Stimulated activated CD4-positive, alpha-beta T cell treated with anti-CD3 and anti-CD28 coated beads, Interleukin-12 subunit alpha, Interleukin-12 subunit beta, amount 100 ng/mL, for 48 hours (primary cell): ENCODE measurements at regions not wholly inside any gene's neighbourhood (a gene's known extent, or its start where the extent isn't known, plus 50 kb on each side); places are given as distances from the start of the nearest gene placed in this dataset.

Experiments used
- DNase-seq, 3 donors: peaks; one replicate each; pipeline ENCODE4 v3.0.0-alpha.2; 2020; ENCODE audit warnings: low read depth in 2 of 3, low spot score in 1 of 3

DNA sequence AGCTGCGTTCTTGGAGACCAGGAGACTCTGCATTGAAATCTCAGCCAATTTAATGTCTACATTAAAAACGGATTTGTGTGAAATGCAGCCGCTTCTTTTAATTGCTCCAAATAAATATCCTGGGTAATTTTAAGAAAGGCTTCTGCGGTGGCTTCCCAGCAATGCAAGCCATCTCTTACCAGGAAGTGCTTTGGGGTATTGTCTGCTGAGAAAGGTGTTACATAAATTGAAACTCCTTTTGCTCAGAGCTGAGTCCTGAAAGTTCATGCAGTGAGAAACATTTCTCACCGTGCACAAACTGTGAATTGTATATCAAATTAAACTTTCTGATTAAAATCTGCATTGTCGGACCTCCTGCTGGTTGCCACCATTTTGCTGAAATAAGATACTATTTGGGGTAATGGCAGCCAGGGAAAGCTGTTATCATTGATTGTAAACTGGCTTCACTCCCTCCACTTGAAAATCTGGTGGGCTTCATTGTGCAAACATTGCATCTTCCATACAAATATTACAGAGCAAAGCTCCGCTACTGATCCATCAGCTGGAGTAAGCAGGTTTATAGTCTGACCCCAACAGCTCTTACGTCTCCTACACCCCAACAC, 59.5 kb downstream of the ZIC5 start:
- no peak for DNase-seq

DNA sequence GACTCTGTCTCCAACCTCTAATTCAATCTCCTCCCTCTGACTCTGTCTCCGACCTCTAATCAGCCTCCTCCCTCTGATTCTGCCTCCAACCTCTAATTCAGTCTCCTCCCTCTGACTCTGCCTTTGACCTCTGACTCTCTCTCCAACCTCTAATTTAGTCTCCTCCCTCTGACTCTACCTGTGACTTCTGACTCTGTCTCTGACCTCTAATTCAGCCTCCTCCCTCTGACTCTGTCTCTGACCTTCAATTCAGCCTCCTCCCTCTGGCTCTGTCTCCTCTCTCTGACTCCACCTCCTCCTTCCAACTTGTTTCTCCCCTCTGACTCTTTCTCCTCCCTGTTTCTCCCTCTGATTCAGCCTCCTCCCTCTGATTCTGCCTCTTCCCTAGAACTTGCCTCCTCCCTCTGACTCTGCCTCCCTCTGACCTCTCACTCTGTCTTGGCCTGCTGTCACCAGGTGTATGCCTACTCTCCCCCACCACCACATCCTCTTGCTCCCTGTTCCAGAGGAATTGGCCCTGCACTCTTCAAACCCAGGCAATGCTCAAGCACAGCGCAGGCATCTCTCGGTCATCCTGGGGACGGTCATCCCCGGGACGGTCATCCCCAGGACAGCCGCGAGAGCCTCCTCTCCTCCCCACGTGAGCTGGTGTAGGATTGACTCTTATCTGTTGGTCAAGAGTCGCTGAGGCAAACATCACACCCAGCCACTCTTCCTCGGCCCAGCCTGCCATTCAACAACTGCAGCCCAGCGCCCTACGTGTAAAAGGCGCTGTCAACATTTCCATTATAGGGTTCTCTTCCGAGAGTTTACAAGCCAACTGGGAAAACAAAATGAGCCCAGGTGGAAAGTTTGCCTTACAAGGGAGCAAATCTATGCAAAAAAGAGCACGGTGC, 60.2 kb downstream of the ZIC5 start:
- no peak for DNase-seq

DNA sequence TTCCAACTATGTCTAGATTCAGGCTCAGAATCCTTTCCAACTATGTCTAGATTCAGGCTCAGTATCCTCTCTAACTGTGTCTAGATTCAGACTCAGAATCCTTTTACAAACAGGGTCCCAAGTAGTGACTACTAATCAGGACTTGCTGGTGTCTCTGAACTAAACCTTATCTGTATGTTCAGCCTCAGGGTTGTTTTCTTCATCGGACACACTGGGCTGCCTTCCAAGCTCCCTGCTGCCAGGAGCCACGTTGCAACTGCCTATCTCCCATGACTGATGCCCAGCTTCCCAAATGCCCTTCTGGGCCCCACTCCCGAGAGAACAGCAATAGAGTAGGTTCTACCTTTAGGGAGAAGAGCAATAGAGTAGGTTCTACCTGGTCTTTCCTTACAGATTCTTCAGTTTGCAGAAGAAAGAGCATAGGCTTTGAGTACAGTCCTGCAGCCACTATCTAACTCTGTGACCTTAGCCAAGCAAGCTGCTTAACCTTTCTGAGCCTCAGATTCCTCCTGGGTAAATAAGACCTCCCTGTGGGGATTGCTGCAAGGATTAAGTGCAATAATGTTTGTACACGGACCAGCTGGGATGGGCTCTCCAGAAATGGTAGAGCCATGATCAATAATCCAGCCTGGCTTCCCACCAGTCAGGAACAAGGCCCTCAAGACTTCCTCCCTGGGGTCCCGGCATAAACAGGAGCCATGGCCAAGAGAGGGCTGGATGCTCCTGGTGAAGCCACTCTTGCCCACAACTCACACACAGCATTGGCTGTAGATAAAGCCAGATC, 61.5 kb downstream of the ZIC5 start:
- DNase-seq: no peak

DNA sequence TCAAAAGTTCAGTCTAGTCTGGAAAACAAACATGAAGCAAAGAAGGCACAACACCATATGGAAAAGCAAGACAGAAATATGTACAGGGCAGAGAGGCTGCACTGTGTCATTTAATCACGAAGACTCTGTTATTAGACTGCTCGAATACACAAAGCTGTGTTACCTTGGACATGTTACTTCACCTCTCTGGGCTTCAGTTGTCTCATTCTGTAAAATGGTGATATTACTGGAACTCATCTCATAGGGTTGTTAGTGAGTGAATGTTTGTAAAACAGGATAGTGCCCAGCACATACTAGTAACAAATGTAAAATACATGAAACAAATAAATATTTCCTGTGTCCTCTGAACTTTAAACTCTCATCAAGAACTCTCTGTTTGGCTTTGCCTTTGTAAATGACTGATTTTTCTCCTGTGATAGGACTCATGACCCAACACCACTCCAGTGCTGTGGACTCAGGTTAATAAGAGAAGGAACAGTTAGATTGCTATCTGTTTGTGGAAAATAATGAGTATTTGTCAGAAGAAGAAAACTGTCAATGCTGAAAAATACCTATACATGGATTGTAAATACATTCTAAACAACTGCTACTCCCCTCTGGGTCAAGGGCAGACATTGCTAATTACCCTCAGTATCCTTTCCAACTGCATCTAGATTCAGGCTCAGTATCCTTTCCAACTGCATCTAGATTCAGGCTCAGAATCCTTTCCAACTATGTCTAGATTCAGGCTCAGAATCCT, 62.3 kb downstream of the ZIC5 start:
- no peak for DNase-seq

DNA sequence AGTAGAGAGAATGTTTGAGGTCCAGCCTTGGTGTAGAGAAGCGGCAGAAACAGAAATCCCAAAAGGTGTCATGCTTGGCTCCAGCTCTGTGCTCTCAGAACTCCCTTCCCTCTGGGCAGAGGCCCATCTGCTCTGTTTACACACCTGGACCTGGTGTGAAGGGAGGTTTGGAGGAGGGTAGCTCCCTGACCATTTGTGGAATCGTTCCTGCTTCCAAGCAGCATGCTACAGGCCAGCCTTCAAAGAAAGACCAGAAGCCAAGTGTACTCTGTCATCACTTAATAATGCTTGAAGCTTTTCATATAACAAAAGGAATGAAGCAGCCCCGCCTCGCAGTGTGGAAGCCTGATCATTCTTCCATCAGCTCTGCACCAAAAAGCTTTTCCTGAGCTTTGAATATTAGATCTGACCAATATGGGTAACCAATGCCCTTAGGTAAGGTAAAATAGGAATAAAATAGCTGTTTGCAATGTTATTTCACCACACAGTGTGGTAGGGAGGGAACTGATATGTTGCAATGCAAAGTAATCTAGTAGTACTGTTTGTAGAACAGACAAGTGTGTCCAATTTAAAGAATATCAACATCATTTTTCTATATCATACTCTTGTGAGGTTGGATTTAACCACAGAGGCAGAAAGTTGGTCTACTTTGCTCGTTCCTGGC, 63.3 kb downstream of the ZIC5 start:
- no peak for DNase-seq

DNA sequence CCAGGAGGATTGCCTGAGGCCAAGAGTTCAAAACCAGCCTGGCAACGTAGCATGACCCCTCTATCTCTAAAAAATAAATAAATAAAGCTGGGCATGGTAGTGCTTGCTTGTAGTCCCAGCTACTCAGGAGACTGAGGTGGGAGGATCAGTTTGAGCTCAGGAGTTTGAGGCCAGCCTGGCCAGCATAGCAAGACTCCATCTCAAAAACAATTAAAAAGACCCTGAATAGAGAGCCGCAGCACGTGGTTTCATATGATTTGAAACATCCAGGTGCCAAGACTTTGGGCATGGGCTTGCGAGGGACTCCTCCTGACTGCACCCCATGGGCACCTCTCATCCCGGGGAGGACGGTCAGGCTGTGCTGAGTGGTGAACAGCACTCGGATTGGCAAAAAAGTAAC, 63.9 kb downstream of the ZIC5 start:
- no peak for DNase-seq

DNA sequence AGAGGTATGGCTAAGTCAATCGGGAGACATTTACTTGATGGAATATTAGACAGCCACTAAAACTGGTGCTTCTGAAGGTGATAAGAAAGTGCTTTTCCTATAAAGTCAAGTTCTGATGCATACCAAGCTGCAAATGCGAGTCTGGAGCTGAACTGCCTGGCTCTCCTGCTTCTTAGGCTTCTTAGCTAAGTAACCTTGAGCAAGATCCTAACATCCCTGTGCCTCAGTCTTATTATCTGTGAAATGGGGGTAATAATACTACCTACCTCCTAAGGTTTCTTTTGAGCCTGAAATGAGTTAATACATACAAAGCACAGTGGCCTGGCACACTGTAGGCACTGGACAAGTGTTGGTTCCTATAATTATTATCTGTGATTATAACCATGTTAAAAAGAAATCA, 64.5 kb downstream of the ZIC5 start:
- no peak for DNase-seq

DNA sequence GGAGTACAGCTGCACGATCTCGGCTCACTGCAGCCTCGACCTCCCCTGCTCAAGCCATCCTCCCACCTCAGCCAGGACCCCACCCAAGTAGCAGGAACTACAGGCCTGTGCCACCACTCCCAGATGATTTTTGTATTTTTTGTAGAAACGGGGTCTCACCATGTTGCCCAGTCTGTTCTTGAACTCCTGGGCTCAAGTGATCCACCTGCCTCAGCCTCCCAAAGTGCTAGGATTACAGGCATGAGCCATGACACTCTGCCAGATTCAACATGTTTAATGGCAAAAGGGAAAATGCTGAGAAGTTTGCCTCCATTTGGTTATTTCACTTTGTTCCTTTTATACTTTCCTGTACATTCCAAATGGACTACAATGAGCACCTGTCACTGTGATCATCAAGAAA, 65.8 kb downstream of the ZIC5 start:
- no peak for DNase-seq

DNA sequence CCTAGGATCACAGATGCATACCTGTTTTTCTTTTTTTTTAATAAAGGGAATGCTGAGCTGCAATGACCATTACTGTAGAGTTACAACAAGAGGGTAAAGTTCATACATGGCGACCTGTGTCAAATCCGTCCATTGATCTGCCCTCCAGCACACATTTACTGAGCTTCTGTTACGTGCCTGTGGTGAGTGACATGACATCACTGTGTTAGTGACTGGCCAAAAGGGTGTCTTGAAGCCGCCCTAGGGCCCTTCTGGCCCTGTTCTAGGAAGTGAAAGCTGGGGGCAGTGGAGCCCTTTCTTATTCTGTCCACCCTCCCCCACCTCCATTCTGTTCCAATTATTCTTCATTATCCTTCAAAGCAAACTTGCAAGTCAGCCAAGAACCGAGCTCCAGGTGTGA, 66.3 kb downstream of the ZIC5 start:
- no peak for DNase-seq

DNA sequence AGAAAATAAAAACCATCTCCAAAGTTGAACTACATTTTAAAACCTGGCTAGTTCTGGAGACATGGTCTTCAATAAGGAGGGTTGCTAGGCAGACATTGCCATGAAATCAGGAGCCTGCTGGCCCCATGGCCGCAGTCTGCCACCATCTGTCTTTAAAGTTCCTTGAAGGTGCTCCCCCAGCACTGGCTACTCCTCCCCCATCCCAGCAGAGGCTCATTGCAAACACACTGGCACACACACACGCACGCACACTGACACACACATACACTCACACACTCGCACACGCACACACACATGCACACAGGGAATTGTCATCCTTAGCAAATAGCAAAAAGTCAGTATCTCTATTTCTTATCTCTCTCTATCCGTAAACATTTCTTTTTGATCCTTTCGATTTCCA, 68.4 kb downstream of the ZIC5 start:
- no peak for DNase-seq

DNA sequence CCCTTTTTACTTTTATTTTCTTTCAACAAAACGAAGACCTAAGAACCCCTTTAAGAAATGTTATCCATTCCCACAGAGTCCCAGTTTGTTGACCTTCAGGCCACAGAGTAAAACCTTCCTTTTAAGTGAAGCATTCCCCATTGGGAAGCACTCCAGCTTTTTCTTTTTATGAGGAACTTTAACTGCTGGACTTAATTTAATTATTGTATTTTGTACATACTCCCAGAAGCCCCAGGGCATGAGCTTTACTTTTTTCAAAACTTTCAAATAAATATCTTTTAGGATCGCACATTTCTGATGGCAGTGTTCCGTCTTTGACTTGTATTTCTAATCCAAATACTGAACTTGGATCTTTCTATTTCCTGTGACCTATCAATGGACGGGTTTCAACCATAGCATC, 68.9 kb downstream of the ZIC5 start:
- no peak for DNase-seq

DNA sequence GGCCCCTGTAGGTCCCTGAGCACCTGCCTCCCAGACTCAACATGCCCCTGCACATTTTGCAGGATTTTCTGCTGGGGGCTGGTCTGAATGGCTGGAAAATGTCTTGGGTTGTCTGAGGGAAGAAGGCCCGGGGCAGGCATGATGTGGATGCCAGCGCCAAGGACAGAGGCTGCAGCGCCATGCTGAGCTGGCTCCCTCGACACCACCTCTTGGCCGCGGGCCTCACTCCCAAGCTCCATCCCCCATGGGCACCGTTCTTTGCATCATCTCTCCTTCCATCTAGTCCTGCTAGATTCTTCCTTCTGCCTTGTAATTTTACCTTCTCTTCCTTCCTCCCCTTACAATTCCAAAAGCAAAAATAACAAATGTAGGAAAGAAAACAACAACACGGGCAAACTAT, 70.6 kb downstream of the ZIC5 start:
- no peak for DNase-seq

DNA sequence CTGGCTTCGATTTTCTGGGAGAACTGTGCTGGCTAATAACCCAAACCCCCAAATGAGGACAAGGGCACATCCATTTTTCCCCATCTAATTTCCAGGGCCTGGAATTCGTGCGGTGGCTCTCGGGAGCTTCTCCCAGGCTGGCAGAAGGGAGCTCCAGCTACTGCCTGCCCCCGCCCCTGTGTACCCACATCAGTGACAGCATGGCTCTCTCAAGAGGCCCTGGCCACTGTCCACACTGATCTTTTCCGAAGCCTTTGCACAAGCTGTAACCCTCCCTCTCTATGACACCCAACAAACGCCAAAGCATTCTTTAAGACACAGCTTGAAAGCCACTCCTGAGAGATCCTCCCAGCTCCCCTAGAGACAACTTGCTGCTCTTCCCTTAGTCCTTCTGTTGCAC, 73.1 kb downstream of the ZIC5 start:
- DNase-seq: no peak

DNA sequence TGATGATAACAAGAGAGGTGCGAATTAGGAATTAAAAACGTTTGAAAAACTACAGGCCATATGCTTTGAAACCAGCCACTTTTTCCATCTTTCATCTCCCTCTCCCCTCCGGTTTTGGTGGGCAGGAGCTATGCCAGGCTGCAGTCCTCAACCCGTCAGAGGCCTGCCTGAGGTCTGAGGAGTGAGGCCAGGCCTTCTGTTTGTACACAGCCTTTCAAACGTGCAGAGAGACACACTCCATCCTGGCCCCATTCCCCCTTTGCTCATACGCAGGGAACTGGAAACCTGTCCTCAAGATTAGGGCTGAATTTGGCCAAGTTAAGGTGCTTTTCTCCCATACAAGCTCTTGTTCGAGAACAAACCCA, 74.5 kb downstream of the ZIC5 start:
- DNase-seq: no peak

DNA sequence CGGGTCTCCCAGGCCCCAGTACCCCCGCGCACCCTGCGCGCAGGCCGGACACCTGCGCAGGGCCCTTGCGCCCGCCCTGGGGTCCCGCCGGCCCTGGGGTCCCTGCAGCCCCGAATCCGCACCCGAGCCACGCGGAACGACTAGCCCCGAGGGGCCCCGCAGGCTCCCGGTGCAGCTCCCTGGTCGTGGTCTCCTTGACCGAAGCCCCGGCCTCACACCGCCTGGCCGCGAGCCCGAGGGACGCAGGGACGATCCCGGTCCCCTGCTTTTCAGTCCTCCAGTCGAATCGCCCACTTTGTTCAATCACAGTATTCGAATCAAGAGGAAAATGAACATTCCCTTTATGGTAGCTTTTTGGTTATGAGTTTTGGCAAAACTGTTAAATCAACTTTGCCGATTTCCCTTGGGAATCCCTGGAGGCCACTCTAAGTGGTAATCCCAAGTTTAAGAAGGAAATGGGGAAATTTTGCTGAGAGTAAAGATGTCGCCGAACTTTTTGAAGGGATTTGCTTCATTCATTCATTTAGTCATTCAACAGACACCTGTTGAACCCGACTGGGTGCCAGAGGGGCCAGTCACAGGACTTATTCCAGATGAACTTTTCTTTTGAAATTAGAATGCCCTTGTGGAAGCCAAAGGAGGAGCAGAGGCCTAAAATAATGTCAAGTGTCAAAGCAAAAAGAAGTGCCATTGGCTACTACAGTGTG, 75.0 kb downstream of the ZIC5 start:
- no peak for DNase-seq

DNA sequence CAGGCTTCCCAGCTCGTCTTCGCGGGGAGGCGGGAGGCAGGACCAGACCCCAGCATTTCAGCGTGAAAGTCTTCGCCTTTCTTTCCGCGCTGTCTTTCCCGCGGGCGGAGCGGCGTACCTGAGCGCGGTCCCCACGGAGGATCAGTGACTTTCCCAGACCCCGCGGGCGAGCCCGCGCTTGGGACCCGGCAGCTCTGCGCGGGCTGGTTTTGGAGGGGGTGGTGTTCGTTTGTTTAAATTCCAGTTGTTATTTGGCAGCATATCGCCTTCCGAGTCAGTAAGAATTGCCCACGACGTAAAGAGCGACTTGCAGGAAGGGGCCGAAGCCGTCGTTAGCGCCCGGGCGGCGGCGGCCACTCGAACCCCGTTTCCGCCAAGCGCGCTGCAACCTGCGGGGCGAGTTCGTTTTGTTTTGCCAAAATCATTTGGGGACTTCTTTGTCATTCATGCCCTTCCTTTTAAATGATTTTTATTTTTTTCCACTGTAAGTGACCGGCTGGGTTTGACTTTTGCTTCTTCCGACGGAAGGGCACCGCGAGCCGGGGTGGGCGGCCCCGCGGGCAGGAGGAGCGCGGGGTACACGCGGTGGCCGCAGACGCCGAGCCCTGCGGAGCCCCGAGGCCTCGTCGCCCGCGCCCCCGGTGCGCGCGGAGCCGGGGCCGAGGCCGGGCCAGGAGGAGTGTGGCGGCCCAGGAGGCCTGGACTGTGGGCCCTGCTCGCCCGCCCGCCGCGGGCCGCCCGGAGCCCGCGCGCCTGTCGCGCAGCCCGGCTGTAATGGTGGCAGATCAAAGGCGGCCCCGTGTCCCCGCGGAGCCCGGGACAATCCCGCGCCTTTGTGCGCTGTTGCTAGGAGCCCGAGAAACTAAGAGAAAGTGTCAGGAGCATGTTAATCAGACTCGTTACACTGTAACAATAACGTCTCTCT, 75.9 kb downstream of the ZIC5 start:
- DNase-seq: no peak

DNA sequence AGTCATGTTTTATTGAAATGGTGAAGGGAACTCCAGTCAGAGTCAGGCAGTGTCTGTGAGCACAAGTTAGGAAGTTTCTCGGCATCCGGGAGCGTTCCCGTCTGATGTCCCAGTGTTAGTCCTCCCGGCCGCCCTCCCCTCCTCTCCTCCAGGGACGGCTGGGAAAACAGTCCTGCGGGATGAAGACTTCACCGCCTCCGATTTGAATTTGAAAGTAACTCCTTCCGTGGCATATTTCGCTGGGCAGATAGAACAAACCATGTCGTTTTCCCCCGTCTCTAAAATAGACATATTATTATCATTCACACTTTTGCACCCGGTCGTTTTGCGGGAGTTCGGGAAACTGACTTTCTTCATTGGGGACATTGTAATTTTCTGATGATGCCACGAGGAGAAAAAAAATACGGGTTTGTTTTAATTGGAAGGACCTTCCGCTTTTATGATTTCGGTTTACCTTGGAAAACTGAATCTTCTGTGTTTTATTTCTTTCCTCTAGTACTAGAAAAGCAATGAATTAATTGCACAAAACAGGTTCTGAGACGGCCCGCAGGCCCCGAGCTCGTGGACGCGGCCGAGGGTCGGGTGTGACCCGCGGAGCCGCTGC, 76.6 kb downstream of the ZIC5 start:
- DNase-seq: no peak

DNA sequence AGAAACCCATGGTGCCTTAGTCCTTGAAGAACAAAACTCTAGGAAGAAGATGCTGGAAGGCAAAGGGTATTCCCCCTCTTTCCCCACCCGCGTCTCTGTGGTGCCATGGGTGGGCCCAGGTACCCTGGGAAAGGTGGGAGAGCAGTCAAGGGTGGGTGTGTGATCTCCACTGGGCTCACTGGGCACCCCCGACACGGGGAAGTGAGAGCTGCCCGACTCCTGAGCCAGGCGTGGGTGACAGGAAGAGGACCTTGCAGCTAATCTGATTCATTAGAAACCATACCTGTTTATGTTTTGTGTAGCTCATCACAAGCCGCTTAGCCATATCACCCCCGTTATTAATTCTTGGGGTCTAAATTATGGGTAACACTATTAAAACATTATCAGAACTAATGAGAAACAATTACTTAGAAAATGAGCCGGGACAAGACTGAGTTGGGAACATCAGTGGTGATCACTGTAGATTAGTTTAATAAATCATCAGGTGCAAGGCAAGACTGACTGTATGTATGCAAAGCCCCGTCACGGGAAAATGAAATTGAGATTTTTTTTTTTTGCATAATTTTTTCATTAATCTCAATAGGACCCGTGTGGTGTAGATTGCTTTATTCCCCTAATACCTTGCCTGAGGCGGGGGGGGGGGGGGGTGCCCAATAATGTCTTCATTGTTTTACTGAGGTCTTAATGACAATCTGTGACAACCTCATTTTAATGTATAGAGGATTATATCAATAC, 77.3 kb downstream of the ZIC5 start:
- no peak for DNase-seq
